ENCODE measurements at regions not wholly inside any gene's neighbourhood (a gene's known extent, or its start where the extent isn't known, plus 50 kb on each side); places are given as distances from the start of the nearest gene placed in this dataset.

DNA sequence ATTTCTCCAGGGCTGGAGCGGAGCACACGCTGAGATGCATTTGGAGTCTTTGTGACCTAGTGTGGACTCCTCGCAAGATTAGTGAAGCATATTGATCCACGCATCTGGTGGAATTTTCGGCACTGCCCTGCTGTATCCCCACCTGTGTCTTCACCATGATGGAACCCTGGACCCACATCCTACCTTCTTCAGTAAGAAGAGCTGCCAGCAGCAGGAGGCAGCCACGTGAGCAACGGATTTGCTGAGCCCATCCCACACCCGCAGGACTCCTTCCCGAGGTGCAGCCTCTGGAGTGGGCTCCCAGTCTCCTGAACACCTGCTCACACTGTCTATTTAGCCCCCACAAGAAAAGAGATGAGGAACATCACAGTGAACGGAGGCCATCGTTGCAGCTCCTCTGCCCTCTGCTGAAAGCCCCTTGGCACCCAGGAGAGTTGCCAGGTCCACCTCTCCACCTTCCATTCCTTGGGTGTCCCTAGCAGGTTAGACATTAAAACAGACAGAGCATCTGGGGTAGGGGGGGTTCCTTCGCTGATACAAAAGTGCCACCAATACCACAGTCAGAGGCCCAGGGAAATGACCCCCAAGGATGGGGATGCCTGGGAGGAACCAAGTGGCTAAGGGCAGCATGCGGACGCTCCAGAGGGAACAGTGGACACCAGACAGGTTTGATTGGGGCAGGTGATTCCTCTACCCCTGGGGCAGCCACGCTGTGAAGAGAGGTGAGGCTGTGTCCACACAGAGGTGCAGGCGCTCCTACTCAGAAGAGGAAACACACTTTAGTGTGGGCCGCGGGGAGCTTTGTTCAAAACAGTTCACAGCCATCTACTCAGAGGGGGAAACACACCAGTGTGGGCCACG, 302.8 kb upstream of the SALL3 start:
- no peak for DNase-seq (ENCODE audit: low read depth, low spot score)

GRCh38 chr18:78677483-78678317, 301.9 kb upstream of the SALL3 start:
- no peak for DNase-seq (ENCODE audit: low read depth, low spot score)

GRCh38 chr18:78678318-78678695, 301.3 kb upstream of the SALL3 start:
- DNase-seq (ENCODE audit: low read depth, low spot score) = no peak

DNA sequence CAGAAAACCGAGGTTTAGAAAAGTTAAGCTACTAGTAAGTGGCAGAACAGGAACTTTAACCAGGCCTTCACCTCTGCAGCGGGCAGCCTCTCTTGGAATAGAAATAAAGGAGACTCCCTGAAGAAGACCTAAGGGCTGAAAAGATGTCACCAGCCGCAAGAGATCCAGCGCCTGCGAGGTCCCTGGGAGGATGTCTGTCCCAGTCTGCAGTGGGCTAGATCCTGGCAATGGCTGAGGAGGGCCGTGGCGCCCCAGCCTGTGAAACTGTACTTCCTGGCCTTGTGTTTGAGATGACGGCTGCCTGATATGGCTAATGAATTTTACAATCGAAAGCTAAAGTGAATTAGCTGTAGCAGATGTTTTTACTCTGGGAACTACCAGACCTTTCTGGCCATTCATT, 300.6 kb upstream of the SALL3 start:
- no peak for DNase-seq (ENCODE audit: low read depth, low spot score)

DNA sequence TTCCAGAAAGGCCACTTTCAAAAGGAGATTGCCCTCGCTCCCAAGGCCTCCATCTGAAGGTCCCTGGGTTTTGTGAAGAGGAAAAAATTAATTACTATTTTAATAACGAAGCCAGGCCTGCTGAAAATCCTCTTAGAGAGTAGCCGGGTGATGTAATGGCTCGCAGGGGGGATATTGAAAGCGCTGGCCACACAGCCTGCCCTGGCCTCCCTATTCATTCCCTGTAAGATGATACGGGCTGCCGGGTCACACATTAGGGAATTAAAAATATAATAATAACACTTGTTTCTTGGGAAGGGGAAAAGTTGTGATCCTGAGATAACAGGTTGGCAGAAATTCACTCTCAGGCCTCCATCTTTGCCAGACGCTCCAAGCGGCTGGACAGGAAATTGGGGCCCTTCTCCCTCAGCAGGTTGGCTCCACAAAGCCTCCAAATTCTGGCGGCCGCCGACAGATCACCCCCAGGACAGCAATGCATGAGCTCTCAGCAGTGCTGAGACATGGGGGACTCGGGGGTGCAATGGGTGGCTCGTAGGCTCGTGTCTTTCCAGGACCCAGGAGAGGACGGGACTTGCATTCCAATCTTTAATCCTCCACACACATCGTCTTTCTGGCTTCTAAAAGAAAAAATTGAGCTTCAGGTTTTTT, 299.9 kb upstream of the SALL3 start:
- DNase-seq (ENCODE audit: low read depth, low spot score) = no peak

DNA sequence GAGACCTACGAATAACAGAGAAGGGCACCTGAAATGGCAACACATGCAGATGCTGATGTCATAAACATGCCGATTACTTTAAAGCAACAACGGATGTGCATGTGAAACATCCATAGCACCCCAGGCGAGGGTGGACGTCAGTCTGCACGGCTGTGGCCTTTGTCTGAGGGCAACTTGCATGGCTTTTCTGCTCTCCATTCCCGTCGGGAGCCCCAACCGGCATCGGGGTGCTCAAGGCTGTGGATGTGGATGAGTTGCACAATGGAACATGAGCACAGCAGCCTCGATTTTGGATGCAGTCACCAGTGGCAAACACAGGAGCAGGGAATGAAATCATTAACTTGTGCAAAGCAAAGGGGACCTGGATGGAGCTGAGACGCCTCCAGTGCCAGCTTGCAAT, 298.2 kb upstream of the SALL3 start:
- DNase-seq (ENCODE audit: low read depth, low spot score) = no peak

DNA sequence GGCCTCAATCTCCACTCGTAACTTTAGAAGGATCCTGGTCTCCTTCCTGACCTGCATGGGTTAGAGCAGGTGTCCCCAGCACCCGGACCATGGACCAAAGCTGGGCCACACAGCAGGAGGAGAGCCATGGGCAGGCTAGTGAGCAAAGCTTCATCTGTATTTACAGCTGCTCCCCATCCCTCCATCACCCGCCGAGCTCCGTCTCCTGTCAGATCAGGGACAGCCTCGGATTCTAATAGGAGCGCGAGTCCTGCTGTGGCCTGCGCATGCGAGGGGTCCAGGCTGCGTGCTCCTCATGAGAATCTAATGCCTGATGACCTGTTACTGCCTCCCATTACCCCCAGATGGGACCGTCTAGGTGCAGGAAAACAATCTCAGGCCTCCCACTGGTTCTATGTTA, 297.7 kb upstream of the SALL3 start:
- no peak for DNase-seq (ENCODE audit: low read depth, low spot score)

DNA sequence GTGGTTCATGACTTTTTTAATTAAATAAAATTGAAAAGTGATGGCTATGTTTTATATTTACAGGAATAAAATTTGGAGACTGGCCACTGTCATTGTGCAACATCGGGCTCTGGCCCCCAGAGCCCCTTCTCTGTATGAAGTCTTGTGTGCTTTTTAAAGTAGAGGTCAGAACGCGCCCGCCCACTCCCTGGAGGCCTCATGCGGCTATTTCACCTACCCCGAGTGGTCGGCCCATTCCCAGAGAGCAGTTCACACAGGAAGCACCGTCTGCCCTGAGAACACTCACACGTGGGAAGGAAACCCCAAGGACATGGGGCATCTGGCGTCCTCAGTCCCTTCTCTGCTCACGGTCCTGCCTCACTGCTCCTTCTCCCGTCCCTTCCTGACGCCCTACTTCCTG, 296.9 kb upstream of the SALL3 start:
- no peak for DNase-seq (ENCODE audit: low read depth, low spot score)

- DNase-seq (ENCODE audit: low read depth, low spot score) = no peak
Measured at GRCh38 chr18:78683191-78684010, 296.2 kb upstream of the SALL3 start.

DNA sequence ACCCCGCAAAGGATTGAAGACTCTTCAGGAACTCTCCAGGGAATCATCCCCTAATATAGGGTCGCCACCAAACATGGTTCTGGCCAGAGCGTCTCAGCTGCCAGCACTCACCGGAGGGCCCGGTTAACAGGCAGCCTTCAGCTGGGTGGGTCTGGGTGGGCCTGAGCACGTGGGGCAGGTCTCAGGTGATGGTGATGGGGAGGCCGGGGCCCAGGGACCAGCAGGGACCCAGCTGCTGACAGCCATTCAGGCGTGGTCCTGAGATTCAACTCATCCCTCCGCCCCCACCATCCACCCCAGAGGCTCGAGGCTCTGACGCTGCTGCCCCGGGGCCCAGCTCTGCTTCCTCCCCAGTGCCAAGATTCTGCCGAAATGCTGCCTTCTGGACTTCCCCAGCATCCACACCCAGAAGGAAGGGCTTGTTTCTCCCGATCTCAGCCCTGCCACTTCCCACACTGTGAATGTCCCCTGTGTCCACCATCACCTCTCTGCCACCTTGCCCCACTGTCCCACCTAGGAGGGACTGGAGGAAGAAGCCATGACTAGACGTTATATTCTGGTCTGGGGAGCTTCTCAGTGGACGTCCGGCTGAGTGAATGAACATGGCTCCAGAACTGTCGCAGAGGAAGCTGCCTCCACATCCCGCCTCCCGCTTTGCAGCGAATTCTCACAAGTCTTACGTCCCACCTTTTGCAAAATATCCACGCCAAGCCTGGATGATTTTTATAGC, 294.2 kb upstream of the SALL3 start:
- no peak for DNase-seq (ENCODE audit: low read depth, low spot score)

DNA sequence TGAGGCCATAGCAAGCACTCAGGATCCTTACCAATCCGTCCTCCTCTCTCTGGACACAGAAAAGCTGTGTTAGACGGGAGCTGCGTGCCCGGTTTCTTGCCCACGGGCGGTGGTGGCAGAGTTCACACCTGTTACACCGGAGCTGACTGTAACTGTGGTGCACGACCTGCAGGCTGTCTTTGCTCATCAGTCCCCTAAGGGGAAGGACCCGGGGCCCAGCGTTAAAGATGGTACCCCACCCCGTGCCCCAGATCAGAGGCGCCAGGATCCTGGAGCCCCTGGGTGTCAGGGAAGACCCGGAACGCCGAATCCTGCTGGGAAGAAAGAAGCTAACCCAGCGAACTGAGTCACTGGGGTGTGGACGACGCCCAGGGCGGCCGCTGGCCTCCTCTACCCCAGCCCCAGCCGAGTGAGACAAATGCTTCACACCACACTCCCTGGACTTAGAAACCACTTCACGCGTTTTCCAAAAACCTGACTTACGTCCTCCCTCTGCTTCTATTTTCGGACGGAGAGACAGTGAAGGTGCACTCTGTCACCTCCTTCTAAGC, 293.6 kb upstream of the SALL3 start:
- no peak for DNase-seq (ENCODE audit: low read depth, low spot score)

DNA sequence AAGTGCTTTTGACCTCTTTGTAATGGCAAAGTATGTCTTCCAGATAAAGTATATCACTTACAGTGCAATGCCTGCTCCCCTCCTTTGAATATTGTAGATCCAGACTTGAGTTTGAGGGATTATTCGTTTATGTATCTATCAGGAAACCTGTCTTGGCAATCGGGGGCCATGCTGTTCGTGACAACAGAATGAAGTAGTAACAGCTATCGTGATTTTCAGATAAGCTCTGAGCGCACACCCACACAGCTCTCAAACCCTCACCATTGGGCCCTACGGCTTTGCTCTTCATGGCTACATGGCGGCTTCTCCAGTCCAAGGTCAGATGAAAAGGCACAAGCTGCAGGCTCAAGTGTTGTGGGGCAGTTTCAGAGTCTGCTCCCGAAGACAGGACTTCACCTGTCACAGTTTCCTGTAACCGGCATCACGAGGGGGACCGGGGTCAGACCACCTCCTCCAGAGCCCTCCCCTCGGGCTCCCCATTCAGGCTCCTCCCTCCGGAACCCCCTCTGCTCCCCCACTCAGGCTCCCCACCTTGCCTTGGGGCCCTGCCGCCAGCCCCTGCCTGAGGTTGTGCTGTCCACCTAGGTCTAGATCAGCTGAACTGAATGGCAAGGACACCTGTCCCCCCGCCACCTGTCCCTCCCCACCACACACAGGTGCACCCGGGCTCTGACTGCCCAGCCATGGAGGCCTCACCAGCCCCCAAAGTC, 292.5 kb upstream of the SALL3 start:
- DNase-seq (ENCODE audit: low read depth, low spot score) = no peak

GRCh38 chr18:78687736-78688135, 291.9 kb upstream of the SALL3 start:
- no peak for DNase-seq (ENCODE audit: low read depth, low spot score)

- DNase-seq (ENCODE audit: low read depth, low spot score) = no peak
Measured at GRCh38 chr18:78688249-78688648, 291.4 kb upstream of the SALL3 start.

- DNase-seq (ENCODE audit: low read depth, low spot score) = no peak
Measured at GRCh38 chr18:78688916-78689315, 290.7 kb upstream of the SALL3 start.

DNA sequence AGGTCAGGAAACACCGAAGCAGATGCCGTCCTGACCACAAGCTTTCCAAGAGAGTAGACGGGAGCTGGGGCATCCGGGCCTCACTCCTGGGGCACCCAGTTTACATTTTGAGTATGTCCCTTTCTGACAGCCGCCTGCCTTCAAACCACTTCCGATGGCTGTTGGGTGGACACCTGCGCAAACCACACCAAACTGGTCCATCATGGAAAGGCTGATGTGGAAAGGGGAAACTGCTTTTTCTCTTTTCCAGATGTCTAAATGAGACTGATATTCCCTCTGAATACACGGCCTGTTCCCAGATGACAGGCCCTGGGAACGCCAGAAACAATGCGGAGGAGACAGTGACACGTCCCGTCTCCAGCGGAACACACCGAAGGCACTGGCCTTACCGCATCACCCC, 290.0 kb upstream of the SALL3 start:
- no peak for DNase-seq (ENCODE audit: low read depth, low spot score)

DNA sequence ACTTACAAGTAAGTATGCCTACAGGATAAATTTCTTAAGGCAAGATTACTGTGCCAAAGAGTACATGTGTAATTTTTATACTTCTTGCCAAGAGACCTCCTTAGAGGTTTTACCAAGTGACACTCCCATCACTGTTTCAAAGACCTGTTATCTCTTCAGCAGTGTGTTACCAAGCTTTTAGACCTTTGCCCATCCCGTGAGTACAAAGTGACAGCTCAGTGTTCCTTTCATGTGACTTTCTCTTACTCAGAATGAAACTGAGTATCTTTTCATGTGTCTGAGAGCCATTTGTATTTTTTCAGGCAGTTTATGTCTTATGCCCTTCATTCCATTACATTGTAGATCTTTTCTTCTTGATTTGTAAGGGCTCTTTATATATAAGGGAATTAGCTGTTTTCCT, 287.5 kb upstream of the SALL3 start:
- DNase-seq (ENCODE audit: low read depth, low spot score) = no peak

- DNase-seq (ENCODE audit: low read depth, low spot score) = no peak
Measured at GRCh38 chr18:78693429-78693828, 286.2 kb upstream of the SALL3 start.

- no peak for DNase-seq (ENCODE audit: low read depth, low spot score)
Measured at GRCh38 chr18:78696698-78697435, 282.8 kb upstream of the SALL3 start.

Measured in iPS DF 19.7 (cell line).